GM19452 (cell line): ENCODE measurements at regions not wholly inside any gene's neighbourhood (a gene's known extent, or its start where the extent isn't known, plus 50 kb on each side); places are given as distances from the start of the nearest gene placed in this dataset.

Source experiments
- ATAC-seq: cut with Tn5 transposase; IDR thresholded peaks from one replicate; pipeline ENCODE4 v1.9.1; 2021; ENCODE audit not compliant: unreplicated experiment

GRCh38 chr1:21347072-21347581 lies 56.9 kb upstream of the ECE1 start:
- no peak for ATAC-seq

GRCh38 chr1:21346365-21347071 lies 56.3 kb upstream of the ECE1 start:
- ATAC-seq = no peak

GRCh38 chr1:21344750-21345443 lies 54.6 kb upstream of the ECE1 start:
- peak; percentile 19 for ATAC-seq

- no peak for ATAC-seq
These were observed 54.0 kb upstream of the ECE1 start for GRCh38 chr1:21344098-21344749.

- no peak for ATAC-seq
These were observed 52.9 kb upstream of the ECE1 start for GRCh38 chr1:21342961-21343838.

GRCh38 chr1:21341517-21342078 lies 51.3 kb upstream of the ECE1 start:
- no peak for ATAC-seq

- ATAC-seq = no peak
These were observed 50.8 kb upstream of the ECE1 start for GRCh38 chr1:21341022-21341421.

GRCh38 chr1:21340230-21340945 lies 50.1 kb upstream of the ECE1 start:
- no peak for ATAC-seq
